HG03103 (cell line): ENCODE measurements at regions not wholly inside any gene's neighbourhood (a gene's known extent, or its start where the extent isn't known, plus 50 kb on each side); places are given as distances from the start of the nearest gene placed in this dataset.

Experiments
- ATAC-seq: cut with Tn5 transposase; IDR thresholded peaks from one replicate; pipeline ENCODE4 v1.9.1; 2021; ENCODE audit warnings: low read depth; ENCODE audit not compliant: unreplicated experiment

DNA sequence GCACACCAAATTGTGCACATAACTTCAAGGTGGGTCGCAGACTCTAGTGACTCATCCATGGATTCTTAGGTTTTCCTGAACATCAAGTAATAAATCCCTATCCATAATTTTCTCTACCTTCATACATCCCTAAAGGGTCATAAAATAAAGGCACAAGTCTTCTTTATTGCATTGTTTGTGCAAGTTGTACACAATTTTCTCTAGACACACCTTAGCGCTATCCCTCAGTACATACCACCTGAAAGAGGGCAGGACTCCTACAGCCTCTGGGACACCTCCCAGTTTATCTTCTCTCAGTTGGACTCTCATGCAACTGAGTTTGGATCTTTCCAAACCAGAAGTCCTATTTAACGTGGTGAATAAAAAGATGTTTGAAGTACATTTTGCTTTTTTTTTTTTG lies 168.5 kb upstream of the BMP4 start:
- no peak for ATAC-seq

DNA sequence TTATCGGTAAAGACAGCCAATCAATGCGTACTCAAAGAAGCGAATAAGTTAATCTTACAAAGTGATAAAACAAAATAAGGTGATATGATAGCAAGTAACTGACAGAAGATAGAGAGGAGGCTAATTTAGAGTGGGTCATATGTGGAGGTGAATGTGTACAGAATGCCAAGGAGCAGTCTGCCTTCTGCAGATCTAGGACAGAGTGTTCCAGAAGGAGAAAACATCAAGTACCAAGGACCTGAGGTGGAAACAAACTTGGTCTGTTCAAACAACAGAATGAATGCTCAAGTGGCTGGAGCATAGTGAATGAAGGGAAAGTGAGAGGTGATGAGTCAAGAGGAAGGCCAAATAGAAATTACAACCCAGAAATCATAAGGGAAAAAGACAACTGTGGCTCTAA lies 170.3 kb upstream of the BMP4 start:
- no peak for ATAC-seq

DNA sequence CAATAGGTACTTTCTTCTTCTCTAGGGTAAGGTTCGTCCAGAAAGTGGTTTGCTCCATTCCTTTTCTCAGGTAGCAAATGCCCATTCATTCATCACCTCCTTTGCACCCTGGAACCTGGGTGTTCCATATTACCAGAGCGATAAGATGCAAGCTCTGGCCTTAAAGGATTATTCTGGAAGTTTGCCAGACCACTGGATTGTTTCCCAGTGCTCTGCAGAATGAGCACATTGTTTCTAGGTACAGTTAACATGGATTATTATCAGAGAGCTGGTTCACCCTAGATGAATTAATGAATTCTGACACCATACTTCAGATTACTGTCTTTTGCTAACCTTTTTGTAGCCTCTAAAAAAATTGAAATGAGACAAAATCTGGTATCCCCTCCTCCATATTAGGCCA lies 170.9 kb upstream of the BMP4 start:
- ATAC-seq = no peak

DNA sequence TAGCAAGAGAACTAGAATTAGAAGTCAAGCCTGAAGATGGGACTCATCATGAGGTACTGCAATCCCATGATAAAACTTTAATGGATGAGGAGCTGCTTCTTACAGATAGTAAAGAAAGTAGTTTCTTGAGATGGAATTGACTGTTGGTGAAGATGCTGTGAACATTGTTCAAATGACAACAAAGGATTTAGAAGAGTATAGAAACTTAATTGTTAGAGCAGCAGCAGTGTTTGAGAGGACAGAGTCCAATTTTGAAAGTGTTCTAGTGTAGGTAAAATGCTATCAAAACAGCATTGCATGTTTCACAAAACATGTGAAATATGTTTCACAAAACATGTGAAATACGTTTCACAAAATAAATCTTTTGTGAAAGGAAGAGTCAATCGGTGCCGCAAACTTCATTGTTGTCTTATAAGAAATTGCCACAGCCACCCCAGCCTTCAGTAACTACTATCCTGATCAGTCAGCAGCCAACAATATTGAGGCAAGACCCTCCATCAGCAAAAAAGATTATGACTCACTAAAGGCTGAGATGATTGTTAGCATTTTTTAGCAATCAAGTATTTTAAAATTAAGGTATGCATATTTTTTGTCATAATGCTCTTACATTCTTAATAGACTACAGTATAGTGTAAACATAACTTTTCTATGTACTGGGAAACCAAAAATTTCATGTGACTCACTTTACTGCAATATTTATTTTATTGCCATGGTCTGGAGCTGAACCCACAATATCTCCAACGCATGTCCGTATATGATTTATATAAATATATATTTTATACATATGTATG lies 173.4 kb upstream of the BMP4 start:
- no peak for ATAC-seq

DNA sequence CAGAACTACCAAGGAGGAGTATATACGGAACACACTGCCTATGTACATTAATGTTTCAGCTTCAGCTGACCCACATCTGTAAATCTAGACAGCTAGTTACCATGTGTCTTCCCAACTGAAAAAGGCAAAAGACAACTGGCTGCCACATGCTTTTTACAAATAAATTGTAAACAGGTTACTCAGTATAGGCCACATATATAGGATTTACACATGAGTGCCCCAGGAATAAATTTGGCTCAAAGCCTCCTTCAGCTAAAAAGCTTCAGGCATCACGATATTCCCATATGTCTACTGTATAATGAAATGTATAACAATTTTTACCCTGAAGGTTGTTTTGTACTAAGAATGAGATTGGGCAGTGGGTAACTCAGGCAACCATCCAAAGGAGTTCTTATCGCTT lies 175.9 kb upstream of the BMP4 start:
- ATAC-seq = no peak

DNA sequence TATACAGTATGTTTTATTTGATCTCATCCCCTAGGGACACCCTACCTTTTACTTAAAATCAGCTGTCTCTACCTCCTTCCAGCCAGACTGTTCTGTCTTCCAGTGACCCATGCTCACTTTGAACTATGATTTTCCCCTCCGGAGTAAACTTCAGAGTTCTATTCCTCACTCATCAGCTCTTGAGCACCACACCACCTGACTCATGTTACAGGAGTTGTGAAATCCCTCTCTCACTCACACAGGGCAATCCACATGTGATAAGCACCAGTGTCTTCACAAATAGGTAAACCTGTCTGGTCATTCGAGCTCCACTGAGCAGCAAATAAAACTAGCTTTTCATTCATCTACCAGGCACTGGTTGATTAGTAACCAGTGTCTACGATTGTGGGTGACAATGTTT lies 177.3 kb upstream of the BMP4 start:
- no peak for ATAC-seq

DNA sequence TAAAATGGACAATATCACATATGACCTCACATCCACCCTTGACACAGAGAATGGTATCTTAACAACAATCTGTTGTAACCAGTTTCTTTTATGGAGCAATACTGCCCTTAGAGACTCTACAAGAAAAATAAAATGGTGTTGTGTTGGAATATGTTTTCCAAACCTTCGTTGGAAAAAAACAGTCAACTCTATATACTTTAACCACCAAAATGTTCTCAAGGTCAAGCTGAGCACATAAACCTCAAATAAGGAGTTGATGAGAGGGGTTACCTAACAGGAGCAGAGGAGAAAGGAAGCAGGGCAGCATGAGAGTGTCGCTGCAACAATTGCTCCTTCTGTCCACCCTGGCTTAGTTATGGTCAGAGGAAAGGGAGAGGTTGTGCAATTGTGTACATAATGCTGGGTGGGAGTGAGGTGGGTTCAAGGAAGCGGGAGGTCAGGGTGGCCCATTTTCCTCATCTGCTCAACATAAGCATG lies 179.2 kb upstream of the BMP4 start:
- ATAC-seq = no peak

DNA sequence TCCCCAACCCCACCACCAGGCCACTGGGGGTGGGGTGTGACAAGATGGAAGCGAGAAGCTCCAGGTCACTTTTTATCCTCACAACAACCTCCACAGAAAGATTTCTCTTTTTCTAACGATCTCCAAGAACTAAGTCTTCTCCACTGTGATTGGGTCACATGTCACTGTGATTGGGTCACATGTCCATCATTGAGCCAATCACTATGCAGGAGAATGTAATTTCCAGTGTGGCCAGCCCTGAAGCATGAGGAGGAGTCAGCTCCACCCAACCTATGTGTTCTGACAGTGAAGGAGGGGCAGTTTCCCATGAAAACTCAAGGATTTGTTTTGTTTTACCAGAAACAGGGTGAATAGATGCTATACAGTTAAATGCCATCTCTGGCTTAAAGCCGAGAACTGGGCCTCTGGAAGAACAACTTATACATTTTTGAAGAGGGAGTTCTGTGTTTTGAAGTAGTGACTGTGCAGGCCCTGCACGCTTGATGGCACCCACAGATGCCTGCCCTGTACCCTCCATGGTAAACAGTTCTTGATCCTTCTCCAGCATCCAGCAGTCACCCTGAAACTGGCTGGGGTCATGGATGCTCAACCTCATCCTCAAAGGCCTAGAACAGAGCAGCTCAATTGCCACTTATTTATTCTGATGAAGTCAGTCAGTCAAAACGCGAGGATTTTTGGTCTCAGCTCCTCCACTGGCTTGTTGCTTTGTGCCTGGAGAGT lies 180.4 kb upstream of the BMP4 start:
- ATAC-seq = no peak

DNA sequence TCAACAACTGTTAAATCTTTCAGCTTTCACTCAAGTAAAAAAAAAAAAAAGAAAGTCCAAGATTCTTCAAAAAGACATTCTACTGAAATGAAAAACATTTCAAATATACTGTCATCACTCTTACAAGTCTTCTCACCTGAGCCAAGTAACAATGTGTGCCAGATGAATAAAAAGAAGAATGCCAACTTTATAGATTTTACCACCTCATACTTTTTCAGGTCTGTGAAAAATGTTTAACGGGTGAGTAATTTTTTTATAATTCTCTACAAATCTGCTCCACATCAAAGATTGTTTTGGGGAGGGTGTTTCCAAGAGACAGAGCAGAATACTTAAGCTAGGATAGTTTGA lies 181.0 kb upstream of the BMP4 start:
- no peak for ATAC-seq

DNA sequence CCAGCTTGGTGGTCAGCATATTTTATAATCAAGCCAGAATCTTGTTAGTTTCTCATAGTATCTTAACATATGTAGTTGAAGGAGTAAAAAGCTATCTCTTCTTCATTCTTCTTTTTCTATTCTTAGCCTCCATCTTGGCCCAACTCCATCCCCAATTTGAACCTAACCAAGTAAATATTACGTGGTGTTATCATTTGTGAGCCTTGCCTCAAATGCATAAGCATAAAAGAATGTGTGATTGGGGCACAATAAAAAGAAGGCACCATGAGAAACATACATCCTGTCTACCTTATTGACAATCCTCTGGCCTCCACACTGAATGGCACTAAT lies 181.4 kb upstream of the BMP4 start:
- no peak for ATAC-seq

DNA sequence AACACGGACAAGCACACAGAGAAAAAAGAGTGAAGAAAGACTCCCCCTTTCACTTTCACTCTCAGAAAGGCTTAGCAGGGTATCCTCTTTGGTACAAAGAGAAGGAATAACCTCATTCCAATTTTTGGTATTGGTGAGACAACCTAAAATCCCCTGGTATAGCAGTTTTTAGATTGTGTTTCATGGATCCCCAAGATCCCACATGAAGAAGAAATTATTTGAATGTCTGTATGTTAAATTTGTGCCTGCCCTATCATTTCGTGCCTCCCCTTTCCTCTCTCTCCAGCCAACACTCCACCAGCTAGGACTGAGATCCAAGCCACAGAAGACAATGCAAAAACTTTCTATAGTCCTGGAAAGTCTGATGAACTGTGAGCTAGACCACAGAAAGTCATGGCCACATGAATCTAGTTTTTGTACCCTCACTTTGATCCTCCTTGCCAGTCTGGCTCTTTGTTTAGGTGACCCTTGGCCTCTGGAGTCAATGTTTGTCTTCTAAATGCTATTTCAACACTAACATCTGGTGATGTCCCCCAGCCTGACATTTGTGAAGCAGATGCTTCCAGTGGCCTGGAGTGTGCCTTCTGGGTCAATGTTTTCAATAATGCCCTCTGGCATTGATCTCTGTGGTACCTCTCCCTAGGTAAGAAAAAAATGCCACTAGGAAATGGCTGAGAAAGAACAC lies 181.9 kb upstream of the BMP4 start:
- ATAC-seq = no peak

DNA sequence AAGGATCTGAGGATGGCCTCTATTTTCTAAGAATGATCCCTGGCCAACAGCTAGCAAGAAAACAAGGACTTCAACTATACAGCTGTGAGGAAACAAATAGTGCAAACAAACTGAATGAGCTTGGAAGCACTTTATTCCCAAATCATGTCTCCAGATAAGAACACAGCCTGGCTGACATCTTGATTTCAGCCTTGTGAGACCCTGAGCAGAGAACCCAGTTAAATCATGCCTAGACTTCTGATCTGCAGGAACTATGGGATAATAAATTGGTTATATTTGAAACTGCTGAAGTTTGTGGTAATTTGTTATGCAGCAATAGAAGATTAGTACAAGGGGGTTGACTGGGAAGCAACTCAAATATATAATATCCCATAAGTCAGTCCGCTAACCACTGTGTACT lies 183.9 kb upstream of the BMP4 start:
- ATAC-seq = no peak

DNA sequence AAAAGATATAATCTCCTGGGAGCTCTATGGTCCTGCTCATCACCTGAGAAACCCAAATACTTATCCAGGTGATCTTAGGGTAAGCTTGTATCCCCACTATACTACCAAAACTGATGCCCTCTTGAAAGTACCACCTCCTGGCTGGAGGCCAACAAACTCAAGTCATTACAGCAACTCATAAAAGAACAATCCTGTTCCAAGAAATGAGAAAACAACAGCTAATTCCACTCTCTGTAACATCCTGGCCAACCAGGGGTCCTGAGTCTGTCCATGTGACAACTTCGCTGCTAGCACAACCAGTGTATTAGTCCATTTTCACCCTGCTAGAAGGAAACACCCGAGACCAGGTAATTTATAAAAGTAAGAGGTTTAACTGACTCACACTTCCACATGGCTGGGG lies 190.0 kb upstream of the BMP4 start:
- no peak for ATAC-seq

DNA sequence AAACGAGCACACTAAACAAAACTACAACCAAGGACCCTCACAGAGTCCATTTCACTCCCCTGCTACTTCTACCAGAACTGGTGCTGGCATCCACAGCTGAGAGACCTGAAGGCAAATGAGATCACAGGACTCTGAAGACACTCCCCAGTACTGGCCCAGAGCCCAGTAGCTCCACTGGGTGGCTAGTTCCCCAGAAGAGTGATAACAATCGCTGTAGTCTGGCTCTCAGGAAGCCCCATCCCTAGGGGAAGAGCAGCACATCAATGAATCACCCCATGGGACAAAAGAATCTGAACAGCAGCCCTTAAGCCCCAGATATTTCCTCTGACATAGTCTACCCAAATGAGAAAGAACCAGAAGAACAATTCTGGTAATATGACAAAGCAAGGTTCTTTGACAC lies 190.7 kb upstream of the BMP4 start:
- no peak for ATAC-seq

DNA sequence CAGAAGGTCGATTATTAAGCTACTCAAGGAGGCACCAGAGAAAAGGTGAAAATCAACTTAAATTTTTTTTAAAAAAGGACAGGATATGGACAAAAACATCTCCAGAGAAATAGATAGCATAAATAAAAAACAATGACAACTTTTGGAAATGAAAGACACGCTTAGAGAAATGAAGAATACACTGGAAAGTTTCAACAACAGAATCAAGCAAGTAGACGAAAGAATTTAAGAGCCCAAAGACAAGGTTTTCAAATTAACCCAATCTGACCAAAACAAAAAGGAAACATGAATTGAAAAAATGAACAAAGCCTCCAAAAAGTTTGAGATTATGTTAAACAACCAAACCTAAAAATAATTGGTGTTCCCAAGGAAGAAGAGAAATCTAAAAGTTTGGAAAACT lies 191.1 kb upstream of the BMP4 start:
- ATAC-seq = no peak

DNA sequence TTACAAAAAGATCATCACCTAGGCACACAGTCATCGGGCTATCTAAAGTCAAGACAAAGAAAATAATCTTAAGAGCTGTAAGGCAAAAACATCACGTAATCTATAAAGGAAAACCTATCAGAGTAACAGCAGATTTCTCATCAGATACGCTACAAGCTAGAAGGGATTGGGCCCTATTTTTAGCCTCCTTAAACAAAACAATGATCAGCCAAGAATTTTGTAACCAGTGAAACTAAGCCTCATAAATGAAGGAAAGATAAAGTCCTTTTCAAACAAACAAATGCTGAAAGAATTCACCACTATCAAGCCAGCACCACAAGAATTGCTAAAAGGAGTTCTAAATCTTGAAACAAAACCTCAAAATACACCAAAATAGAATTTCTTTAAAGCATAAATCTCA lies 191.6 kb upstream of the BMP4 start:
- ATAC-seq = no peak

DNA sequence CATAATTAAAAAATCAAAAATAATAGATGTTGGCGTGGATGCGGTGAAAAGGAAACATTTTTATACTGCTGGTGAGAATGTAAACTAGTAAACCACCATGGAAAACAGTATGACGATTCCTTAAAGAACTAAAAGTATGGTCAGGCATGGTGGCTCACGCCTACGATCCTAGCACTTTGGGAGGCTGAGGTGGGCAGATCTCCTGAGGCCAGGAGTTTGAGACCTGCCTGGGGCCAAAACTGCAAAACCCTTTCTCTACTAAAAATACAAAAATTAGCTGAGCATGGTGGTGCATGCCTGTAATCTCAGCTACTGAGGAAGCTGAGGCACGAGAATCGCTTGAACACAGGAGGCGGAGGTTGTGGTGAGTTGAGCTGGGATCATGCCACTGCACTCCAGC lies 195.7 kb upstream of the BMP4 start:
- ATAC-seq = no peak

DNA sequence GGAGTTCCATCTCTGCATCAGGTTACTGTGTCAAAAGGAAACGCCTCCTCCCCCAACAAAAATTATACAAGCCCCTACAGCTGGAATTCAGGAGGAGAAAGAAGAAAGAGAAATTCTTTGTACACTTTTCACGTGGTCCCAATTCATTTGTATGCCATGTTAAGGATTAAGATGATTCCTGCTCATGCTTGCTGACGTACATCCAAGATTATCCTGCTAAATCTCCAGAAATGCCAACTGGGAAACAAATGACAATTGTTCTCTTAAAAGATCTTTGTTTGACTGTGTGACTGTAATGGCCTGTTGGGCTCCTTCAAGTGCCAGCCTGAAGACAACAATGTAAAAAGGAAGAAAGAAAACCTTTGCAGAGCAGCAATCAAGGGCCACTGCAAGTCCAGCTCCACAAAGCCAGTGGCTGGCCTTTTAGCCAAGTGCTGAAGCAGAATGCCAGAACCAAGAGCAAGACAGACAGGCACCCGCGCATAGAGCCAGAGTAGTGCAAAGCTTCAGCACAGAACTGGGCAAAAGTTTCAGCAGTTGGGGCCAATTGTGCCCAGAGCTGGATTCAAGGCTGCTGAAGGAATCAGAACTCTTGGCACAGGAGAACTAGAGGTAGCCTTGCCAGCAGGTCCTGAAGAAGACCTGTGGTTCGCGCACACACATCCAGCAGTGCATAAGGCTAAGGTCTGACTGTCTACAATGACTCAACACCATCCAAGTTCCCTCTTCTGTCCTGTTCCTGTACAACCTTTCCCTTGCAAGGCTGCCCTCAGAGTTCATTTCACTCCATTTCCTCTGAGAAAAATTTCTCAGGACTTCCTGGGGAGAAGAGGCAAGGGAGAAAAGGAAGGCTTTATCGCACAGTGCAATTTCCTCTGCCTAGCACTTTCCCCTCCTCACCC lies 209.7 kb upstream of the BMP4 start:
- ATAC-seq = no peak

DNA sequence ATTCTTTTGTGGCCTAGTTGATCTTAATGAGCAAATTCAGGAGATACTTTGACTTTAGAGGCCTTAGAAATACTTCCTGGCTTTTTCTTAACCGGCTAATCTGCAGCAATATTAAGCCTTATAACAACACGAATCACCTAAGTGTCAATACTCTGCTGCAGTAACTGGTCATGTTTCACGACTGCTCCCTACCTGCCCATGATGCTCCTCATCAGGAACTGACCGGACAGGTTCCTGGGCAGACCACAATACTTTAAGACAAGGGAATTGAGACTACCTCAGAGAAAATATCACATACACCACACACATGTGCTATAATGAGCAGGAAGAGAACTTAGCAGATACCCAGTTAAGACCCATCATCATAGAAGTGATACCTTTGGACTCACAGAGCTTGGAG lies 211.9 kb upstream of the BMP4 start:
- ATAC-seq = no peak

DNA sequence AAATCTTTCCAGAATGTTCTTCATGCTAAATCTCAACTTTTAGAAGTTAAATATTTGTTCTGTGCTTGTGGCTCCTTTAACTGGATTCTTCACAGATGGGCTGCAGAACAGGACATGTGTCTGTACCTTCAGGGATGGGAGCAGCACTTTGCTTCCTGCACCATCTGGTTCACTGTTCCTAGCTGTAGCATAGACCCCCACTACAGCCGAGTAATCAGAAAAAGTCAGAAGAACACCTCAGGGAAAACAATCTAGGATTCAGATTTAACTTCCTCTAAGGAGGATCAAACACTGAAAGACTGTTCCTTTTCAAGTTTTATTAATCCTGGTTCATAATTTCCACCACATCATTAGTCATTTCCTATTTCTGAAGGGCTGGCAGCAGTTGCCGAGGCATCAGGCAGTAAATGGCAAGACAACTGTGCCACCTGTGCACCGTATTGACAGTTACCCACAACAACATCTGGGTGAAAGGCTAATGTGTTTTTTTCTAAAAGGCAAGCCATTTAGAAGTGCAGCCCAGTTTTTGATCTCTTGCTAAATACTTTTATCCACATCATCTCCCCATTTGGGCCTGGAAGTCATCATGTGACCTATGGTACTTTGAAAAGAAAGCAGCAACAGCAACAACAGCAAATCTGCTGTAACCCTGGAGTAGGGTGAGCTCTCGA lies 212.8 kb upstream of the BMP4 start:
- no peak for ATAC-seq
